Stimulated activated CD4-positive, alpha-beta T cell treated with anti-CD3 and anti-CD28 coated beads, Interleukin-1b, Interleukin-23, amount 100 ng/mL, for 24 hours (primary cell): ENCODE measurements at regions not wholly inside any gene's neighbourhood (a gene's known extent, or its start where the extent isn't known, plus 50 kb on each side); places are given as distances from the start of the nearest gene placed in this dataset.

ENCODE experiments used
- DNase-seq, 4 experiments: peaks; one replicate each; pipeline ENCODE4 v3.0.0-alpha.2; 2020; ENCODE audit warnings: low read depth in 4 of 4, low spot score in 1 of 4

DNA sequence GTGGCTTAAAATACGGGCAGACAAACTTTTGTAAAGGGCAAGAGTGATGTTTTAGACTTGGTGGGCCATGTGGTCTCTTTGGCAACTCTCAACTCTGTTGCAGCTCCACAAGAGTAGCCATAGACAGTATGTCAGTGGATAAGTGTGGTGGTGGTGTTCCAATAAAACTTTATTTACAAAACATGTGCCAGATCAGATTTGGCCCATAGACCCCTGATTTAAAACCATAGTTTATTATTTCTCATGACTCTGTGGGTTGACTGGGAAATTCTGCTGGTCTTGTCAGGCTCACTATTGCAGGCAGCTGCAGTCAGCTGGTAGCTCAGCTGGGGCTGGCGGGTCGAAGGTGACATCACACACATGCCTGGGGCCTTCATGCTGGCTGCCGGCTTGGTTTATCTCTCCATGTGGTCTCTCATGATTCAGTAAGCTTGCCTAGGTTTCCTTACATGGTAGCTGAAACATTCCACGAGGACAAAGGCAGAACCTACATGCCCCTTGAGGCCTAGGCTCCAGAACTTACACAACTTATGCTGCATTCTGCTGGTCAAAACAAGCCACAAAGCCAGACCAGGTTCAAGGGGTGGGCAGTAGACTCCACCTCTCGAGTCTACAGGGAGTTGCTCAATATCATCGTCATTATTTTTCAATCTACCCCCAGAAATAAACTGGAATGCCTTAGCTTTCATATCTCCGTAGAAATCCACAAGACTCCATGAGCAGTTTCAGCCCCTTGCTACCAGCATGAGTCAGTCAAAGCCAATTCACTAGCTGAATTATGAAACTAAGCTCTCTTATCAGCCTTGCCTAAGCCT, 245.7 kb downstream of the WDR11 start:
- no peak for DNase-seq

DNA sequence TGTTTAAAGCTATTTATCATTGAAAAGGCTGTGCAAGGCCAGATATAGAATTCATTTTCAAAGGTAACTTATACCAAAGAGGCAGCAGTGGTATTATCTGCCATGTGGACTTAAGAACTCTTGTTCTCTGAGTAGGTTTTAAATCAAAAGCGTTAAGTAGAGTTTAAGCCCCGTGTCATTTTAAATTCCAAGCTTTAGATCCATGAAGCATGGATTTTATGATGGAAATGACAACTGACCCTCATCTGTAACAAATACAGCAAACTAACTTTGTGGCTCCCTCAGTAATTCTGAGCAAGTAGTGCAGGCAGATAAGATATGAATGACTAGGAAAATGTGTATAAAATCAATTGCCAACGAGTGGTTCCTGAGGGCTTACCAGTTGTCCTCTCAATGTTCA, 247.0 kb downstream of the WDR11 start:
- no peak for DNase-seq

- DNase-seq: no peak
These were observed 247.6 kb downstream of the WDR11 start for GRCh38 chr10:121098751-121099150.

GRCh38 chr10:121099181-121099580, 248.0 kb downstream of the WDR11 start:
- DNase-seq: no peak

- no peak for DNase-seq
These were observed 248.4 kb downstream of the WDR11 start for GRCh38 chr10:121099592-121099991.

- DNase-seq: no peak
These were observed 250.4 kb downstream of the WDR11 start for GRCh38 chr10:121101561-121101960.

DNA sequence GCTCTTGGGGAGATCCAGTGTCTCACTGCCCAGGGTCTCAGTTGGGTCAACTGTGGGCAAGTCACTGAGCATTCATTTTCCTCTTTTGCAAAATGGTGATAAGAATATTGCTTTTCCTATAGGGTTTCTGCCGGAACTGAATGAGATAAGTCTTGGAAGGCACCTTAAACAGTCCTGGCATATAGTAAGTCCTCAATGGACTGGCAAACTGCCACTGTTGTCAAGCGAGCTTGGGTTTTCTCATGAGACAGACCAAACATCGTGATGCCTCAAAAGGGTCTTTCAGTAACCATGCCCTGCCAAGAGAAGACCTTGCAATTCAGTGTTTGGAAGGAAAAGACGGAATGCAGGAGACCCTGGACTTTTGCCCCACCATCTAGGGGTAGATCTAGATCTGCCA, 251.5 kb downstream of the WDR11 start:
- DNase-seq: no peak

GRCh38 chr10:121104476-121105111, 253.4 kb downstream of the WDR11 start:
- no peak for DNase-seq

DNA sequence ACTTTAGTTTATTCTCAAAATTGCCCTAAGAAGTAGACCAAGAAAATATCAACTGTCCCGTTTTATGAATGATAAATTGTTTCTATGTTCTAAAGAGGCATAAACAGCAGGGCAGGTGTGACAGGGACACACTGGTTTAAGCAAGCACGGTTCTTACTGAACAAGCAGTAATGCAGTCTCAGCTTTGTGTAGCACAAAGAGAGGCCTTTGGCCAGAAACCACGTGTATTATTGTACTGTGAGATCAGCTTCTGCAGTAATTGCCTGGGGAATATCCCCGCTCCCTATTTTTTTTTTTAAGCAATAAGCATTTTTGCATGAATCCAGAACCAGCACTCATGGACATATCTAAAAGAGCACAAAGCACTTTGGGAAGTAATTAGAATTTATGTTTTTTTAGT, 255.4 kb downstream of the WDR11 start:
- no peak for DNase-seq

DNA sequence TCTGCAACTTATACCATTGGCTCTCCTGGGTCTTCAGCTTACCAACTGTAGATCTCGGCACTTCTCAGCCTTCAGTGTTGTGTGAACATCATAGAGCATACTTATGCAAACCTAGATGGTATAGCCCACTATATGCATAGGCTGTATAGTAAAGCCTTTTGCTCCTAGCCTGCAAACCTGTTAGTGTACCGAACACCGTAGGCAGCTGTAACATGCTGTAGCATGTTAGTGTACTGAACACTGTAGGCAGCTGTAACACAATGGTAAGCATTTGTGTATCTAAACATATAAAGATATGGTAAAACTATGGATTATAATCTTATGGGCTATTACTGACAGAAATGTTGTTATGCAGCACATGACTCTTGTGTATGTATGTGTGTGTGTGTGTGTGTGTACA, 256.9 kb downstream of the WDR11 start:
- DNase-seq: no peak

DNA sequence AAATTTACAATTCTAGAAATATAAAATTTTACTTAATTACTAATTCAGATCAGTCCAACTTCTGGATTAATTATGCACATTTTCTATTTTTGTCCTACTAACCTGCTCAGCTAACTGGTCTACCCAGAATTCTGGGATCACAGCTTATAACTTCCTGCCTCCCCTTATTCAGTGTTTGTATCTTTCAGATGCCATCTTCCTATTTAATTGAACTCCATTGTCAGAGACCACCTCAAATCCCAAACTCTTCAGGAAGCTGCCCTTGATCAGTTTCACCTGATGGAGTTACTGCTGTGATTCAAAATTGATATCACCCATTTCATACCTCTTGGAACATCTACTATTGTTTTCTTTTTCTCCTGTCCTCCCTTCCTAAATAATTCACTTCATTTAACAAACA, 259.2 kb downstream of the WDR11 start:
- DNase-seq: no peak

GRCh38 chr10:121112136-121112535, 261.0 kb downstream of the WDR11 start:
- no peak for DNase-seq

GRCh38 chr10:121112579-121113384, 261.6 kb downstream of the WDR11 start:
- no peak for DNase-seq

DNA sequence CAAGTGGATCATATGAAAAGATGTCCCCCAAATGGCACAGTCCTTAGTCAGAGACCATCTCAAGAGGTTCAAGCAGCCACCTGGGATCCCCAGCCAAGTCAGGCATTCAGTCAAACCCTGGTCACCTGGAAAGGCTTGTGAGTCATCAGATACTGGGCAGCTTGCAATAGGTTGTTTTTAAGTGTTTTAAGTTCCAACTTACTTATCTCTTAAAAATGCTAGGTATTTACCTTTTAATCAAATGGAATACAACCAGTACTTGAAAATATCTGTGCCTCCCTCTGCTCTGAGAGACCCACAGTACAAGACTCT, 262.2 kb downstream of the WDR11 start:
- DNase-seq: no peak

DNA sequence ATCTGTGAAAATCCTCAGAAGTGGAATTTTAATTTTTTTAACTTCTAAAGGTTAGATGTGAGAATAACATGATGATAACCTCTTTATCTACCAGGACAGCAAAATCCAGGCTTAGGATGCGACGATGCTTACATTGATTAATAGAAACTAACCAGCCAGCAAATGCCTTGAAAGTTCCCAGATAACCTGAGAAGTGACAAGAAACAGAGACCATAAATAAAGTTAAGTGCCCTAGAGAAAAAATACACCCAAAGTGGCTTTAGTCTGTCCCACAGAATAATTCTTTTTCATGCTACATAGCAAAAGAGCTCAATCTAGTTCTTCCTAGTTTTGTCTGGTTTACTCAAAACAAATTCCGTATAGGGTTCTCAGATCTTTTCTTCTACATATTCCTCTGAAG, 262.7 kb downstream of the WDR11 start:
- no peak for DNase-seq

- no peak for DNase-seq
These were observed 264.0 kb downstream of the WDR11 start for GRCh38 chr10:121115154-121115553.

- DNase-seq: no peak
These were observed 270.3 kb downstream of the WDR11 start for GRCh38 chr10:121121462-121121861.

DNA sequence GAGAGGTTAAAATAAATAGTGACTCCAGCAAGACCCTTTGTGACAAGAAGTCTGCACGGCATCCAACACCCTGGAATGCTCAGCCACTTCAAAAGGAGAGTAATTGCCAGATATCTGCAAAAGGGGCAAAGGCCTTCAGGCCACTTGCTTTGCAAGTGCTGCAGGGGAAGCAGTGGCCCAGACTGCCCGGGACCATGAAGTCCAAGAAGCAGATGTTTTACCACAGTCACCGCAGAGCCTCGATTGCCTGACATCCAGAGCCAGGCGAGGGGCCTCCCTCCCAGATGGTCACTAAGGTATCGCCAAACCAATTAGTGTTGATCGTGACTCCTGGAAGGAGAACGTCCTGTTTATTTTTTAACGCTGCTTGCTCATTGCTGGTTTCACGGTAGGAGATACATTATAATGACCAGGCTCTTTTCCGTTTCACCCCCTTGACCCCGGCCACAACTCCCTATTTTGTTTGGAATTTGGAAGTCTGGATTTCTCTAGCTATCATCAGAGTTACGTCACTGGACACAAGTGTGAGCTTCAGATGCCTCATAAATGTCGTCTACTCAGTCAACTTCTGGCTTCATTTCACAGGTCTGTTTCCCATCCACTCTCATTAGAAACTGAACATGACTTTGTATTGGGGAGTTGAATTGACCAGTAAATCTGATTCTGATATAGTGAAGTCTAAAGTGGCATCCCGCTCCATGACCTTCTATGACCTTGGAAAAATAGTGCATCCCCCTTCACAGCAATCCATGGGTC, 276.2 kb downstream of the WDR11 start:
- DNase-seq: no peak

DNA sequence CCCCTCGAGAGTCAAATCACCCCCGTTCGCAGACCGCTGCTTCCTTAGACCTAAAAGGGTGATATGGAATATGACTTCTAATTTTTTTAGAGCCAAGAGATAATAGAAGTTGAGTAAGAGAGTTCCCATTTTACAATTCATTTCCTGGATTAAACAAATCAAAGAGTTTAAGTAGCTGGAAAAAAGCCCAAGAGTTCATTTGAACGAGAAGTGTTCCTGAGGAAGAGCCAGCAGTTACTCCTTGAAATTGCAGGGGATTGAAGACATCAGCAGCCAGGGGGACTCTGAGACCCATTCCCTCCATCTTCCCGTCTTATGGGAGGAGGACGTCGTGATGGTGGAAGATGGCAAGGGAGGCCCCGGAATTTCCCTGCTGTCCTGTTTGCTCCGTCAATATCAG, 277.0 kb downstream of the WDR11 start:
- DNase-seq: no peak

- DNase-seq: no peak
These were observed 278.1 kb downstream of the WDR11 start for GRCh38 chr10:121129266-121129665.

DNA sequence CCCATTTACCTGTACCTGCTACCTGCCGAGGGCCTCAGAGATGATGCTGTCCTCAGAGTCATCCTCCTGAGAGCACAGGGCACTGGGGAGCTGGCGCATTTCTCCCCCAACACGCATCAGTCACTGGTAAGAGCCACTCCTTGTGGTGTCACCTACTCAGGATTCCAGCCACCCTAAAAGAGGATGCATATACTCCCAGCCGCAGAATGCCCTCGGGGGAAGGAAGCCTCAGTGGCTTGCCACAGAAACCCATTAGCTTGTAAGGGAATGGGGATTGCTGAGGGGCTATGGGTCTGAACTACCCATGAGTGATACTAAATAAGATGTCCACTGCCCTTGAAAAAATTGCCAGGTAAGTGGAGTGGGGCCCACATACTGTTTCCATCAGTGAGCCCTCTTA, 279.2 kb downstream of the WDR11 start:
- no peak for DNase-seq

DNA sequence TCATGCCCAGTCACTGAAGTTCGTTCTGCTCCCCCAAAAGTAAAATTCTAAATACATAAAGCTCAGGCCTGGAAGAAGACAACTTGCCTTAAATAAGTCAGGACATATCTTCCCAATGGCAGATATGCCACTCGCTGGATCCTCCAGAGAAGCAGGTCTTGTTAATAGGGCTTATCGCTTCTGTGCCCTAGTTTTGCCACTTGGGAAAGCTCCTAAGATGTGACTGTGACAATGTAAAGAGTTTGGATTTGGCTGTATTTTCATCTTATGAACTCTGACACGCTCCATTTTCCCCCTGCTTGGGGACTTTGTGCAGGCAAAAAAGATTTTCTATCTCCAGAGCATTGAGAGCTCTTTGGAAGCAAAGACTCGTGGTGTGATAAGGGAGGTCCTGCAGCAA, 279.9 kb downstream of the WDR11 start:
- no peak for DNase-seq
